HepG2 (cell line): ENCODE measurements at regions not wholly inside any gene's neighbourhood (a gene's known extent, or its start where the extent isn't known, plus 50 kb on each side); places are given as distances from the start of the nearest gene placed in this dataset.

ENCODE experiments used
- ATAC-seq: fragments of 200-7000 bp; cut with Tn5 transposase; 3 replicates; pipeline ENCODE4 v1.9.1; 2020; ENCODE audit warnings: mild to moderate bottlenecking, moderate library complexity
- BruUV-seq: library from RNA; stranded (reverse); fragments of 400-500 nt; replicated peaks from 2 replicates; lab custom pipeline; 2021; lab: Mats Ljungman, UMichigan
- CTCF ChIA-PET: fragments of 300-600 bp; formaldehyde crosslinking; extraction: SDS; loops from one replicate; lab custom pipeline; 2021; ENCODE audit warnings: low total read pairs, inconsistent platforms, low intra/inter-chr PET ratio; lab: Yijun Ruan, JAX
- POLR2A ChIA-PET: fragments of 350-600 bp; sonication (Branson Sonifier 250); formaldehyde crosslinking; loops from one replicate; lab custom pipeline; 2020; ENCODE audit warnings: antibody characterized with exemption, inconsistent platforms; lab: Yijun Ruan, JAX
- DNase-seq: peaks from one replicate; pipeline ENCODE4 v3.0.0-alpha.2; 2015; ENCODE audit warnings: low spot score
- FAIRE-seq: peaks from 3 replicates; lab custom pipeline; 2011; peaks lifted over from hg19 to GRCh38; lab: Jason Lieb, UNC
- H2AFZ ChIP-seq: one replicate; pipeline ENCODE4 v1.6.1; 2011; ENCODE audit warnings: low read length, inconsistent platforms
- H3K27ac ChIP-seq: fragments of 300-600 bp; 3 replicates; pipeline ENCODE4 v1.8.0; 2011; ENCODE audit warnings: mixed run types, mild to moderate bottlenecking, mixed read lengths, low read length, inconsistent platforms; ENCODE audit not compliant: insufficient read depth; ENCODE audit errors: extremely low read length
- H3K27me3 ChIP-seq, 2 experiments: fragments of 200-600 bp in 1 of 2; 2 replicates in 1 of 2; 3 replicates in 1 of 2; pipeline versions ENCODE4 v1.6.0 to v1.8.0; 2011; ENCODE audit warnings: low read length in 2 of 2, mild to moderate bottlenecking in 2 of 2, moderate library complexity in 2 of 2, inconsistent platforms in 1 of 2; ENCODE audit not compliant: insufficient read depth in 2 of 2, control insufficient read depth in 1 of 2
- H3K36me3 ChIP-seq, 2 experiments: fragments of 200-600 bp in 1 of 2; replicated peaks in 1 of 2; 2 replicates in 1 of 2; 3 replicates in 1 of 2; pipeline versions ENCODE4 v1.5.1 to v1.8.0; 2011; ENCODE audit warnings: low read length in 2 of 2, inconsistent platforms in 1 of 2; ENCODE audit not compliant: insufficient read depth in 2 of 2, control insufficient read depth in 1 of 2
- H3K4me1 ChIP-seq: 2 replicates; pipeline ENCODE4 v1.5.1; 2012; ENCODE audit warnings: low read length, inconsistent platforms; ENCODE audit not compliant: insufficient read depth
- H3K4me2 ChIP-seq: 2 replicates; pipeline ENCODE4 v1.6.0; 2011; ENCODE audit warnings: low read depth, low read length, inconsistent platforms
- H3K4me3 ChIP-seq, 3 experiments: fragments of 200-600 bp in 1 of 3; sonication (generic), shearing (Covaris generic) in 1 of 3; replicated peaks in 1 of 3; 2 replicates each; pipeline ENCODE4 v1.5.1; 2011 to 2016; ENCODE audit warnings: low read length in 3 of 3, inconsistent platforms in 2 of 3, low read depth in 2 of 3, mild to moderate bottlenecking in 2 of 3, control low read depth in 1 of 3, mixed read lengths in 1 of 3; ENCODE audit not compliant: insufficient read depth in 1 of 3
- H3K79me2 ChIP-seq: one replicate; pipeline ENCODE4 v1.6.1; 2011; ENCODE audit warnings: low read length, inconsistent platforms; ENCODE audit not compliant: insufficient read depth
- H3K9ac ChIP-seq: 2 replicates; pipeline ENCODE4 v1.6.0; 2011; ENCODE audit warnings: mild to moderate bottlenecking, low read depth, low read length, inconsistent platforms; ENCODE audit not compliant: insufficient read depth
- H3K9me3 ChIP-seq: 2 replicates; pipeline ENCODE4 v1.5.1; 2012; ENCODE audit warnings: mild to moderate bottlenecking, low read length
- H4K20me1 ChIP-seq: 2 replicates; pipeline ENCODE4 v1.6.0; 2011; ENCODE audit warnings: inconsistent platforms, mild to moderate bottlenecking, low read length, moderate library complexity; ENCODE audit not compliant: insufficient read depth
- AHR ChIP-seq: IDR thresholded peaks from 2 replicates; pipeline ENCODE4 v1.6.1; 2018; ENCODE audit warnings: missing genetic modification reagents, missing compliant biosample characterization
- CEBPB ChIP-seq: IDR thresholded peaks from 2 replicates; pipeline ENCODE4 v1.6.1; 2011; ENCODE audit warnings: low read depth, low read length, improper control_type of control experiment, borderline replicate concordance
- GTF3A ChIP-seq: sonication (generic); formaldehyde crosslinking; conservative IDR thresholded peaks from 2 replicates; pipeline ENCODE4 v1.4.0; 2020; ENCODE audit warnings: mild to moderate bottlenecking, missing genetic modification reagents
- ISL2 ChIP-seq: sonication (generic); formaldehyde crosslinking; IDR thresholded peaks from 2 replicates; pipeline ENCODE4 v1.5.0; 2020; ENCODE audit warnings: missing genetic modification reagents
- NONO ChIP-seq, 2 experiments: fragments of 450-650 bp in 1 of 2; sonication (generic) in 1 of 2; formaldehyde crosslinking in 1 of 2; IDR thresholded peaks in 1 of 2; conservative IDR thresholded peaks in 1 of 2; 2 replicates each; pipeline versions ENCODE4 v1.6.1 to v1.8.0; 2017 to 2022; ENCODE audit warnings: mild to moderate bottlenecking in 1 of 2, missing genetic modification reagents in 1 of 2, moderate library complexity in 1 of 2
- RFXAP ChIP-seq: sonication (generic); formaldehyde crosslinking; IDR thresholded peaks from 2 replicates; pipeline ENCODE4 v1.4.0; 2020; ENCODE audit warnings: missing genetic modification reagents, borderline replicate concordance
- SALL2 ChIP-seq: sonication (generic); formaldehyde crosslinking; IDR thresholded peaks from 2 replicates; pipeline ENCODE4 v1.8.1; 2023; ENCODE audit warnings: mild to moderate bottlenecking, missing genetic modification reagents, inconsistent platforms
- SETDB1 ChIP-seq: sonication (generic); formaldehyde crosslinking; IDR thresholded peaks from 2 replicates; pipeline ENCODE4 v1.5.1; 2020; ENCODE audit warnings: missing genetic modification reagents, mild to moderate bottlenecking, borderline replicate concordance
- SP2 ChIP-seq: sonication (generic); formaldehyde crosslinking; IDR thresholded peaks from 2 replicates; pipeline ENCODE4 v1.5.1; 2020; ENCODE audit warnings: mild to moderate bottlenecking, missing genetic modification reagents
- ZNF615 ChIP-seq: sonication (generic); formaldehyde crosslinking; IDR thresholded peaks from 2 replicates; pipeline ENCODE4 v1.5.0; 2020; ENCODE audit warnings: mild to moderate bottlenecking, missing genetic modification reagents, borderline replicate concordance
- ZNF660 ChIP-seq: sonication (generic); formaldehyde crosslinking; IDR thresholded peaks from 2 replicates; pipeline ENCODE4 v1.5.1; 2020; ENCODE audit warnings: mild to moderate bottlenecking, low read depth, missing genetic modification reagents, borderline replicate concordance
- WGBS: methylation state at CpG from one replicate; pipeline ENCODE4 v1.1.6; 2017; ENCODE audit warnings: low lambda C conversion rate; 5-methylcytosine and 5-hydroxymethylcytosine counted together
- in situ Hi-C: cut with HindIII; loops from 2 replicates; pipeline ENCODE4 v1.10.0; 2017; ENCODE audit warnings: low pct_unique_long_range_greater_than_20kb; ENCODE audit not compliant: extremely low pct_ligation_motif_present
- intact Hi-C: fragments of 100-400 bp; cut with micrococcal nuclease; formaldehyde crosslinking; loops from one replicate; pipeline ENCODE4 v1.10.0; 2022; ENCODE audit not compliant: unreplicated experiment
- TF ChIP-seq, protein P1 (sequence below): sonication (generic); formaldehyde crosslinking; IDR thresholded peaks from 2 replicates; pipeline ENCODE4 v1.4.0; 2020; ENCODE audit warnings: missing genetic modification reagents
- TF ChIP-seq, protein P2 (sequence below): sonication (generic); formaldehyde crosslinking; IDR thresholded peaks from 2 replicates; pipeline ENCODE4 v1.8.1; 2023; ENCODE audit warnings: missing genetic modification reagents, mild to moderate bottlenecking, borderline replicate concordance
- TF ChIP-seq, protein P3 (sequence below): IDR thresholded peaks from 2 replicates; pipeline ENCODE4 v1.6.1; 2016

- TF ChIP-seq RFXAP (CRISPR knock-in tag) = no peak
- no peak for TF ChIP-seq ZNF660
- no peak for TF ChIP-seq SETDB1 (CRISPR knock-in tag)
- TF ChIP-seq CEBPB = no peak
- TF ChIP-seq SP2 = no peak
- TF ChIP-seq, all 625 proteins: peak for 4
These were observed 226.1 kb downstream of the ANKRD50 start (continued) for GRCh38 chr4:124486423-124486822.

- intact Hi-C loops = loop anchor here (2.0 to 10.0 kb wide), 3 partner anchors 87 to 223 kb away; no protein-coding TSS in a partner anchor
- CTCF ChIA-PET = no interaction called here
These were observed 224.9 kb downstream of the ANKRD50 start for GRCh38 chr4:124487651-124488050.

More at GRCh38 chr4:124487651-124488050, 224.9 kb downstream of the ANKRD50 start:
- TF ChIP-seq, protein P1, sequence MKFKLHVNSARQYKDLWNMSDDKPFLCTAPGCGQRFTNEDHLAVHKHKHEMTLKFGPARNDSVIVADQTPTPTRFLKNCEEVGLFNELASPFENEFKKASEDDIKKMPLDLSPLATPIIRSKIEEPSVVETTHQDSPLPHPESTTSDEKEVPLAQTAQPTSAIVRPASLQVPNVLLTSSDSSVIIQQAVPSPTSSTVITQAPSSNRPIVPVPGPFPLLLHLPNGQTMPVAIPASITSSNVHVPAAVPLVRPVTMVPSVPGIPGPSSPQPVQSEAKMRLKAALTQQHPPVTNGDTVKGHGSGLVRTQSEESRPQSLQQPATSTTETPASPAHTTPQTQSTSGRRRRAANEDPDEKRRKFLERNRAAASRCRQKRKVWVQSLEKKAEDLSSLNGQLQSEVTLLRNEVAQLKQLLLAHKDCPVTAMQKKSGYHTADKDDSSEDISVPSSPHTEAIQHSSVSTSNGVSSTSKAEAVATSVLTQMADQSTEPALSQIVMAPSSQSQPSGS = no peak
- TF ChIP-seq, protein P2, sequence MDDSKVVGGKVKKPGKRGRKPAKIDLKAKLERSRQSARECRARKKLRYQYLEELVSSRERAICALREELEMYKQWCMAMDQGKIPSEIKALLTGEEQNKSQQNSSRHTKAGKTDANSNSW (CRISPR knock-in tag) = no peak
- TF ChIP-seq GTF3A (CRISPR knock-in tag) = no peak
- TF ChIP-seq NONO (IDR thresholded peaks at IDR 0.05) = no peak
- no peak for TF ChIP-seq NONO (CRISPR knock-in tag; conservative IDR thresholded peaks at IDR 0.05)
- no peak for TF ChIP-seq SALL2 (CRISPR knock-in tag)
- TF ChIP-seq AHR = no peak
- no peak for TF ChIP-seq ISL2 (CRISPR knock-in tag)
- TF ChIP-seq ZNF615 (CRISPR knock-in tag) = no peak
- TF ChIP-seq, protein P3, sequence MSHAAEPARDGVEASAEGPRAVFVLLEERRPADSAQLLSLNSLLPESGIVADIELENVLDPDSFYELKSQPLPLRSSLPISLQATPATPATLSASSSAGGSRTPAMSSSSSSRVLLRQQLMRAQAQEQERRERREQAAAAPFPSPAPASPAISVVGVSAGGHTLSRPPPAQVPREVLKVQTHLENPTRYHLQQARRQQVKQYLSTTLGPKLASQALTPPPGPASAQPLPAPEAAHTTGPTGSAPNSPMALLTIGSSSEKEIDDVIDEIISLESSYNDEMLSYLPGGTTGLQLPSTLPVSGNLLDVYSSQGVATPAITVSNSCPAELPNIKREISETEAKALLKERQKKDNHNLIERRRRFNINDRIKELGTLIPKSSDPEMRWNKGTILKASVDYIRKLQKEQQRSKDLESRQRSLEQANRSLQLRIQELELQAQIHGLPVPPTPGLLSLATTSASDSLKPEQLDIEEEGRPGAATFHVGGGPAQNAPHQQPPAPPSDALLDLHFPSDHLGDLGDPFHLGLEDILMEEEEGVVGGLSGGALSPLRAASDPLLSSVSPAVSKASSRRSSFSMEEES (CRISPR knock-in tag) = no peak
- FAIRE-seq (no peak), ATAC-seq (no peak), DNase-seq (no peak)
- Histone ChIP-seq H3K4me1 (no peaks in the 10 kb centered on the region), H3K79me2 (no peaks in the 10 kb centered on the region), H2AFZ (no peak overlapping the region), H3K36me3 (no peaks in the 10 kb centered on the region), H3K4me3 (no peak overlapping the region), H3K27me3 (no peaks in the 10 kb centered on the region), H3K9ac (no peak overlapping the region), H3K9me3 (no peaks in the 10 kb centered on the region), H3K4me2 (no peak overlapping the region), H3K27ac (no peak overlapping the region), H4K20me1 (no peaks in the 10 kb centered on the region)
- in situ Hi-C loops = no loop called here
- WGBS = 46% methylated on average over 2 of the region's 2 CpGs
- BruUV-seq = no TSS peak
- POLR2A ChIA-PET = no interaction called here
